Upper lobe of right lung (tissue), 1 donor: ENCODE measurements at regions not wholly inside any gene's neighbourhood (a gene's known extent, or its start where the extent isn't known, plus 50 kb on each side); places are given as distances from the start of the nearest gene placed in this dataset.

Source experiments
- ATAC-seq: fragments of 200-7000 bp; cut with Tn5 transposase; one replicate; pipeline ENCODE4 v1.9.1; 2020; ENCODE audit warnings: mild to moderate bottlenecking, moderate library complexity
- DNase-seq: peaks from one replicate; pipeline ENCODE4 v3.0.0-alpha.2; 2020
- H3K27ac ChIP-seq: fragments of 200-600 bp; one replicate; pipeline ENCODE4 v1.8.0; 2022
- H3K27me3 ChIP-seq: fragments of 200-600 bp; one replicate; pipeline ENCODE4 v1.8.0; 2022; ENCODE audit warnings: mild to moderate bottlenecking
- H3K36me3 ChIP-seq: fragments of 200-600 bp; one replicate; pipeline ENCODE4 v1.8.0; 2022
- H3K4me1 ChIP-seq: fragments of 200-600 bp; one replicate; pipeline ENCODE4 v1.8.0; 2022
- H3K4me3 ChIP-seq: fragments of 200-600 bp; one replicate; pipeline ENCODE4 v1.8.0; 2022; ENCODE audit warnings: mild to moderate bottlenecking
- H3K9me3 ChIP-seq: fragments of 200-600 bp; one replicate; pipeline ENCODE4 v1.8.0; 2022
- intact Hi-C: fragments of 100-400 bp; cut with DNase I; formaldehyde crosslinking; loops from one replicate; pipeline ENCODE4 v1.11.0; 2022
- TF ChIP-seq, protein P1 (sequence below): fragments of 200-600 bp; IDR thresholded peaks from one replicate; pipeline ENCODE4 v1.8.0; 2022; ENCODE audit warnings: antibody characterized with exemption
- donor health status: DM: no; HTN: yes; CAD: no; lungs with severe emphysema.

DNA sequence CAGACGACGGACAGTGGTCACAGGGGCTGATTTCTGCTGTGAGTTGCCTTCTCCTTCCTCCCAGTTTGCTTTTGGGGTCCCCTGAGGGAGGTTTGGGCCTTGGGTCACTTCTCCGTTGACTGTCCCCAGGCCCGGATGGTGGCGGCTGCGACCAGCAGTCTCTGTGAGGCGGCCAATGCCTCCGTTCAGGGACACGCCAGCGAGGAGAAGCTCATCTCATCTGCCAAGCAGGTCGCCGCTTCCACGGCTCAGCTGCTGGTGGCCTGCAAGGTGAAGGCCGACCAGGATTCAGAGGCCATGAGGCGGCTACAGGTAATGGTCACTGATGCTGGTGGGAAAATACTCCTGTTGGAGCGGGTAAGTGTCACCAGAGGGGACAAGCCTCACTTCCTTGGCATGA, 206.8 kb upstream of the TPM1 start:
- Histone ChIP-seq H3K4me3 (no peak overlapping the region), H3K4me1 (no peaks in the 10 kb centered on the region), H3K9me3 (no peaks in the 10 kb centered on the region), H3K27me3 (no peaks in the 10 kb centered on the region), H3K27ac (no peak overlapping the region), H3K36me3 (no peaks in the 10 kb centered on the region)
- intact Hi-C loops = no loop called here
- TF ChIP-seq, protein P1, sequence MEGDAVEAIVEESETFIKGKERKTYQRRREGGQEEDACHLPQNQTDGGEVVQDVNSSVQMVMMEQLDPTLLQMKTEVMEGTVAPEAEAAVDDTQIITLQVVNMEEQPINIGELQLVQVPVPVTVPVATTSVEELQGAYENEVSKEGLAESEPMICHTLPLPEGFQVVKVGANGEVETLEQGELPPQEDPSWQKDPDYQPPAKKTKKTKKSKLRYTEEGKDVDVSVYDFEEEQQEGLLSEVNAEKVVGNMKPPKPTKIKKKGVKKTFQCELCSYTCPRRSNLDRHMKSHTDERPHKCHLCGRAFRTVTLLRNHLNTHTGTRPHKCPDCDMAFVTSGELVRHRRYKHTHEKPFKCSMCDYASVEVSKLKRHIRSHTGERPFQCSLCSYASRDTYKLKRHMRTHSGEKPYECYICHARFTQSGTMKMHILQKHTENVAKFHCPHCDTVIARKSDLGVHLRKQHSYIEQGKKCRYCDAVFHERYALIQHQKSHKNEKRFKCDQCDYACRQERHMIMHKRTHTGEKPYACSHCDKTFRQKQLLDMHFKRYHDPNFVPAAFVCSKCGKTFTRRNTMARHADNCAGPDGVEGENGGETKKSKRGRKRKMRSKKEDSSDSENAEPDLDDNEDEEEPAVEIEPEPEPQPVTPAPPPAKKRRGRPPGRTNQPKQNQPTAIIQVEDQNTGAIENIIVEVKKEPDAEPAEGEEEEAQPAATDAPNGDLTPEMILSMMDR = no peak
- ATAC-seq (no peak), DNase-seq (no peak)

DNA sequence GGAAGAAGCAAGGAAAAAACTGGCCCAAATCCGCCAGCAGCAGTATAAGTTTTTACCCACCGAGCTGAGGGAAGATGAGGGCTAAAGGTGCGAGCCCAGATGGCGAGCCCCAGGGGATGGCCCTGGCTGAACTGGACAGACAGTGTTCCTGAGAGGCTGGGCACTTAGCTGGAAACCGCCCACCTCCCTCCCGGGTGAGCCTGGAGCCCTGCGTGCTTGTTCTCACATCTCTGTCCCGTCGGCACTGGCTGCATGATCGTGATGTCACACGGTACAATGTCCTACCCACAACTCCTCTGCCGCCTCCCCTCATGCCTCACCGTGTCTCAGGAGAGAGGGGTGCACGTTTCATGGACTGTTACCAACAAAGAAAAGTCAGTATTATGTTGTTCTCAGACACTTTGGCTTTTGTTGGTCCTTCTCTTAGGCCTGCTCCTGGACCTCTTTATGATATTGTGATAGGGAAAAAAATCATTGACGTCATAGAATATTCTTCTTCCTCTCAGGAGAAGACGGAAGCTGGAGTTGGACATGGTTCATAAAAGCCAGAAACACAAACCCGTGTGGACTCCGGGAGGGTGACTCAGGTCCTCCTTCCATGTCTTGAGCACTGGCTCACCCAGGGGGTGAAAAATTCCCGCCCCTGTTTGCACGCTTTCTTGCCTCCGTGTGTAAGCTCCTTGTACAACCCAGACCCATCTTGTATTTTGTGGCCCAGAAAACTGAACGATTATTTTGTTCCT, 201.8 kb upstream of the TPM1 start:
- Histone ChIP-seq H3K4me1 (no peaks in the 10 kb centered on the region), H3K27ac (no peak overlapping the region), H3K4me3 (no peak overlapping the region), H3K27me3 (no peaks in the 10 kb centered on the region), H3K9me3 (no peaks in the 10 kb centered on the region), H3K36me3 (no peaks in the 10 kb centered on the region)
- ATAC-seq = no peak
- DNase-seq = no peak
- TF ChIP-seq, protein P1 = no peak
- intact Hi-C loops = no loop called here

DNA sequence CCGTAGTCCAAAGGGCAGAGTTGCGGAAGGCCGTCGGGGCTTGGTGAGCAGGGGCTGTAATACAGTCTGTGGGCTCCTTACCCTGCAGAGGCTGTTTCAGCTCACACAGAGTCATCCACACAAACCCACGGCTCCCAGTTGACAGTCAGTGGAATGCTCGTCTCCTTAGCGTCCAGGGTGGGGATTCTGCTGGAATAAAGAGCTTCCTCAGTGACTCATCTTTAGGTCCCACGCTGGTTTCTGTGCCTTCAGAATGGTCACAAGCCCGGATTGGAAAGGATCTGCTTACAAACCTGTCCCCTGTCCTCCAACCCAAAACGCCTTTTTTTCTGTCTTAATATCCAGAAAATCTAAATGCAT, 201.3 kb upstream of the TPM1 start:
- intact Hi-C loops = no loop called here
- Histone ChIP-seq H3K27ac (no peak overlapping the region), H3K9me3 (no peaks in the 10 kb centered on the region), H3K4me1 (no peaks in the 10 kb centered on the region), H3K36me3 (no peaks in the 10 kb centered on the region), H3K4me3 (no peak overlapping the region), H3K27me3 (no peaks in the 10 kb centered on the region)
- ATAC-seq = no peak
- no peak for DNase-seq
- TF ChIP-seq, protein P1 = no peak

DNA sequence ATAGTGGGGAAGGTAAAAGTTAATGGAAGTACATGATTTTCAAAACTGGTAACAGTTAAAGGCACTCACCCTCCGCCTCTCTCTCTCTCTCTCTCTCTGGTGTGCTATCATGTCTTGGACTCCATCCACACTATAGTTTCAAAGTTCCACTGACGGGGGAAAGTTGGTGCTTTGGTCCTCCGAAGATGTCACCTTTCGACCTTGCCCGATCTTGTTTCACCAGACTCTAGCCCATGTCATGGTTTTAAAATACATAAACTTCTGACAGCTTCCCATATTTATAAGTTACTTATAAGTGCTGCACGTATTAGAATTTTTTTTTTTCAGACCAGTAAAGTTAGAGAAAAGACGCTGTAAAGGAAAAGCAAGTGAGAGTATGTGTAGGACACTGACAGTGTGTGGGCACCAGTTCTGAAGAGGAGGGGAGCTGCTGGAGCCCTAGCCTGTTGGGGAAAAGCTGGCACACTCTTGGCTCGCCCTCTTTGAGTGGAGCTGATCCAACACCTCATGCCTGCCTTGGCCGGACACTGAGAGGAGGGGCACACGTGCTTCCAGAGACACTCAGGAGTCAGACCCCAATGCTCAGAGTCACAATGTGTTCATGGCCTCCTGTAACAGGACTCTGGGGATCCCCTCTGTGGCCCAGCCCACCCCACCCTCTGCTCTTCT, 200.5 kb upstream of the TPM1 start:
- Histone ChIP-seq H3K27ac (no peak overlapping the region), H3K4me1 (no peaks in the 10 kb centered on the region)
- intact Hi-C loops = no loop called here

DNA sequence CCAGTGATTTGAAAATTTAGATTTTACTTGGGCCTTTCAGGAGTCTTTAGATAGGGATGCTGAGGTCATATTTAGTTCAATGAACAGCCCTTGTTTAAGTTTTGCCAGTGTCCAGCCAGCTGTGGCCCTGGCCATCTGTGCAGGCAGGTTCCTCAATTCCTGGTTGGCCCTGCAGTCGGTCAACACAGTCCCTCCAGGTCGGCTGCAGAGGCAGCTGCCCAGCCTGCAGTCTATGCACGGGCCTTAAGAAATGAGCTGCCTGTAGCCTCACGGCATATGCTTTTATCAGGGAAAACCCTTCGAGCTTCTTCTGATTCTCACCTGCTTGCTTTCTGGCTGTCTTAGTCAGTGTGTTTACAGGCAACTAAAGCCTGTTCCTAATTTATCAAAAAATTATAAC, 199.2 kb upstream of the TPM1 start:
- TF ChIP-seq, protein P1 = no peak
- intact Hi-C loops = no loop called here
- no peak overlapping the region for H3K27ac ChIP-seq
- peaks cover 1% of the 10 kb centered on the region for H3K4me1 ChIP-seq
- ATAC-seq (no peak), DNase-seq (no peak)
- H3K27me3 ChIP-seq = no peaks in the 10 kb centered on the region
- no peaks in the 10 kb centered on the region for H3K9me3 ChIP-seq
- no peaks in the 10 kb centered on the region for H3K36me3 ChIP-seq
- H3K4me3 ChIP-seq = no peak overlapping the region

More for the DNA sequence above, 200.5 kb upstream of the TPM1 start:
- H3K27me3 ChIP-seq = no peaks in the 10 kb centered on the region
- ATAC-seq (no peak), DNase-seq (no peak)
- no peaks in the 10 kb centered on the region for H3K36me3 ChIP-seq
- H3K9me3 ChIP-seq = no peaks in the 10 kb centered on the region
- no peak overlapping the region for H3K4me3 ChIP-seq
- TF ChIP-seq, protein P1 = no peak
